ENCODE measurements at regions not wholly inside any gene's neighbourhood (a gene's known extent, or its start where the extent isn't known, plus 50 kb on each side); places are given as distances from the start of the nearest gene placed in this dataset.

- H3K27ac ChIP-seq: no peak overlapping the region
- no peaks in the 10 kb centered on the region for H3K27me3 ChIP-seq
- no peaks in the 10 kb centered on the region for H3K9me3 ChIP-seq
- no peaks in the 10 kb centered on the region for H3K4me1 ChIP-seq
- 73 to 82% methylated on average over 1 of the region's 1 CpG for WGBS, 2 donors (ENCODE audit: low coverage in 1 of 2)
- DNase-seq: no peak
- in situ Hi-C loops (cut with MboI; ENCODE audit: low pct_ligation_motif_present in 1 of 4, low pct_unique_long_range_greater_than_20kb in 1 of 4, low sequenced_read_pairs in 3 of 4): no loop called here
- H3K4me3 ChIP-seq: no peak overlapping the region
- intact Hi-C loops (cut with DNase I; ENCODE audit: low total_unique reads): no loop called here
- H3K36me3 ChIP-seq: no peaks in the 10 kb centered on the region
- TF ChIP-seq POLR2A (IDR thresholded peaks at IDR 0.05): no peak
- TF ChIP-seq POLR2AphosphoS5 (IDR thresholded peaks at IDR 0.05): no peak
- TF ChIP-seq EP300 (IDR thresholded peaks at IDR 0.05; ENCODE audit: low read depth): no peak
- no peak for TF ChIP-seq CTCF (IDR thresholded peaks at IDR 0.05)
Measured at GRCh38 chr4:160631044-160631443, 1528.2 kb downstream of the RAPGEF2 start.

- no peak for DNase-seq
- 81 to 83% methylated on average over 3 of the region's 3 CpGs for WGBS, 2 donors (ENCODE audit: low coverage in 1 of 2)
- TF ChIP-seq EP300 (IDR thresholded peaks at IDR 0.05; ENCODE audit: low read depth) (no peak), POLR2A (IDR thresholded peaks at IDR 0.05) (no peak), POLR2AphosphoS5 (IDR thresholded peaks at IDR 0.05) (no peak), CTCF (IDR thresholded peaks at IDR 0.05) (no peak)
Measured at GRCh38 chr4:160652790-160653189, 1511.0 kb downstream of the FSTL5 start.

GRCh38 chr4:160675550-160675949 is 1488.2 kb downstream of the FSTL5 start:
- Histone ChIP-seq H3K4me3 (no peak overlapping the region), H3K4me1 (no peaks in the 10 kb centered on the region), H3K27ac (no peak overlapping the region), H3K9me3 (no peaks in the 10 kb centered on the region), H3K36me3 (no peaks in the 10 kb centered on the region), H3K27me3 (no peaks in the 10 kb centered on the region)
- WGBS, 2 donors (ENCODE audit: low coverage in 1 of 2): 94% methylated on average over 2 of the region's 2 CpGs
- in situ Hi-C loops (cut with MboI; ENCODE audit: low pct_ligation_motif_present in 1 of 4, low pct_unique_long_range_greater_than_20kb in 1 of 4, low sequenced_read_pairs in 3 of 4): no loop called here
- no peak for DNase-seq
- no peak for TF ChIP-seq POLR2A (IDR thresholded peaks at IDR 0.05)
- TF ChIP-seq POLR2AphosphoS5 (IDR thresholded peaks at IDR 0.05): no peak
- no peak for TF ChIP-seq EP300 (IDR thresholded peaks at IDR 0.05; ENCODE audit: low read depth)
- no peak for TF ChIP-seq CTCF (IDR thresholded peaks at IDR 0.05)
- intact Hi-C loops (cut with DNase I; ENCODE audit: low total_unique reads): no loop called here

More at GRCh38 chr4:160652790-160653189, 1511.0 kb downstream of the FSTL5 start:
- intact Hi-C loops (cut with DNase I; ENCODE audit: low total_unique reads): no loop called here
- in situ Hi-C loops (cut with MboI; ENCODE audit: low pct_ligation_motif_present in 1 of 4, low pct_unique_long_range_greater_than_20kb in 1 of 4, low sequenced_read_pairs in 3 of 4): no loop called here
- H3K9me3 ChIP-seq: no peaks in the 10 kb centered on the region
- no peak overlapping the region for H3K27ac ChIP-seq
- H3K4me1 ChIP-seq: no peaks in the 10 kb centered on the region
- H3K27me3 ChIP-seq: no peaks in the 10 kb centered on the region
- H3K36me3 ChIP-seq: no peaks in the 10 kb centered on the region
- H3K4me3 ChIP-seq: no peak overlapping the region

- Histone ChIP-seq H3K4me3 (no peak overlapping the region), H3K27me3 (no peaks in the 10 kb centered on the region), H3K4me1 (no peaks in the 10 kb centered on the region), H3K9me3 (no peaks in the 10 kb centered on the region), H3K36me3 (no peaks in the 10 kb centered on the region), H3K27ac (no peak overlapping the region)
- in situ Hi-C loops (cut with MboI; ENCODE audit: low pct_ligation_motif_present in 1 of 4, low pct_unique_long_range_greater_than_20kb in 1 of 4, low sequenced_read_pairs in 3 of 4): no loop called here
- intact Hi-C loops (cut with DNase I; ENCODE audit: low total_unique reads): no loop called here
- TF ChIP-seq POLR2AphosphoS5 (IDR thresholded peaks at IDR 0.05) (no peak), CTCF (IDR thresholded peaks at IDR 0.05) (no peak), EP300 (IDR thresholded peaks at IDR 0.05; ENCODE audit: low read depth) (no peak), POLR2A (IDR thresholded peaks at IDR 0.05) (no peak)
- DNase-seq: no peak
Measured at GRCh38 chr4:160685729-160686128, 1478.1 kb downstream of the FSTL5 start.
